Parathyroid adenoma (tissue), 2 donors: ENCODE measurements at regions not wholly inside any gene's neighbourhood (a gene's known extent, or its start where the extent isn't known, plus 50 kb on each side); places are given as distances from the start of the nearest gene placed in this dataset.

Experiments used
- H2AFZ ChIP-seq: fragments of 300-600 bp; sonication (generic); one replicate; pipeline ENCODE4 v1.7.0; 2017; ENCODE audit warnings: antibody characterized with exemption, mild to moderate bottlenecking
- H3K27ac ChIP-seq: fragments of 300-600 bp; sonication (generic); one replicate; pipeline ENCODE4 v1.7.0; 2017
- H3K27me3 ChIP-seq: fragments of 300-600 bp; sonication (generic); one replicate; pipeline ENCODE4 v1.7.0; 2017; ENCODE audit warnings: low read length; ENCODE audit not compliant: control insufficient read depth, insufficient read depth
- H3K36me3 ChIP-seq: fragments of 300-600 bp; sonication (generic); one replicate; pipeline ENCODE4 v1.7.0; 2017; ENCODE audit warnings: low read length; ENCODE audit not compliant: control insufficient read depth, insufficient read depth
- H3K4me1 ChIP-seq: fragments of 300-600 bp; sonication (generic); one replicate; pipeline ENCODE4 v1.7.0; 2017; ENCODE audit warnings: control low read depth
- H3K4me2 ChIP-seq: fragments of 300-600 bp; sonication (generic); one replicate; pipeline ENCODE4 v1.7.0; 2017; ENCODE audit warnings: low read length
- H3K4me3 ChIP-seq: fragments of 300-600 bp; sonication (generic); one replicate; pipeline ENCODE4 v1.7.0; 2017; ENCODE audit warnings: low read depth, low read length
- H3K79me2 ChIP-seq: fragments of 300-600 bp; sonication (generic); one replicate; pipeline ENCODE4 v1.7.0; 2017; ENCODE audit warnings: control low read depth
- H3K9ac ChIP-seq: fragments of 300-600 bp; sonication (generic); one replicate; pipeline ENCODE4 v1.7.0; 2017; ENCODE audit warnings: mild to moderate bottlenecking
- H3K9me3 ChIP-seq: fragments of 300-600 bp; sonication (generic); one replicate; pipeline ENCODE4 v1.7.0; 2017; ENCODE audit warnings: low read length; ENCODE audit not compliant: control insufficient read depth
- TF ChIP-seq, protein P1 (sequence below): fragments of 300-600 bp; sonication (generic); IDR thresholded peaks from one replicate; pipeline ENCODE4 v1.7.0; 2017; ENCODE audit warnings: antibody characterized with exemption, mild to moderate bottlenecking
- donor health status: primary hyperparathyroidism.

DNA sequence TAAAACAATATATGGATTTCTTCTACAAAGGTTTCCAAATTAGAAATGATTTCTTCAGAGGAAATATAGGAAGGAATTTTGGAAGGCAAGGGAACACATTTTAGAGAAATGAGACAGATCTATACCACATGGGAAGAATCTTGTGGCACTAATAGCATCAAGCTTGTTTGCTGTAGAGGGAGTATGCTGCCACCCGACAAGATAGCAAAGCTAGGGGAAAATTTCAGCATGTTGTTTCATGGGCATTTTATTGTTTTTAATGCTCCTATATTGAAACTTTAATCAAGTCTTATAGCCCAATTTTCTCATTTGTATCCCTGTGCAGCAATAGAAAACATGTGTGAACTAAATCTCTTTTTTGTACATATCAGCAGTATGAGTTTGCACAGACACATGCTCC, 551.7 kb upstream of the INTU start:
- Histone ChIP-seq H2AFZ (no peak overlapping the region), H3K4me3 (no peak overlapping the region)

DNA sequence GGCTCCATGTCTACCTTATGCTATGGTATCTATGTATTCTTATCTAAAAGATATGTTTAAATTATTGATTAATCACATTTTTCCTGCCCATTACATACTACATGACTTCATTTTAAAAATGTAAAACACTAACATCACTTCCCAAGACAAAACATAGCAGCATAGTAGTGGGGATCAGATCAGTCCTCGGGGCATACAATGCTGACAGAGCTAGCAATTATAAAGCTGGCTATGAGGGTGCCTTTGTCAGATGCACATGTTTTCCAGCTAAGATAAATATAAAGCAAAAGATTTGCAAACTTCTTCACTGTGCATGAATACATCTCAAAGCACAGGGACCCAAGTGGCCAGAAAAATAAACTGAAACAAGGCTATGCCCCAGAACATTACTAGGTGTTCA, 549.8 kb upstream of the INTU start:
- Histone ChIP-seq H3K4me2 (no peak overlapping the region), H3K79me2 (no peaks in the 10 kb centered on the region), H3K4me3 (no peak overlapping the region), H3K9ac (no peak overlapping the region), H3K9me3 (no peaks in the 10 kb centered on the region), H3K36me3 (no peaks in the 10 kb centered on the region), H2AFZ (no peak overlapping the region), H3K4me1 (no peaks in the 10 kb centered on the region), H3K27ac (no peak overlapping the region), H3K27me3 (no peaks in the 10 kb centered on the region)
- TF ChIP-seq, protein P1, sequence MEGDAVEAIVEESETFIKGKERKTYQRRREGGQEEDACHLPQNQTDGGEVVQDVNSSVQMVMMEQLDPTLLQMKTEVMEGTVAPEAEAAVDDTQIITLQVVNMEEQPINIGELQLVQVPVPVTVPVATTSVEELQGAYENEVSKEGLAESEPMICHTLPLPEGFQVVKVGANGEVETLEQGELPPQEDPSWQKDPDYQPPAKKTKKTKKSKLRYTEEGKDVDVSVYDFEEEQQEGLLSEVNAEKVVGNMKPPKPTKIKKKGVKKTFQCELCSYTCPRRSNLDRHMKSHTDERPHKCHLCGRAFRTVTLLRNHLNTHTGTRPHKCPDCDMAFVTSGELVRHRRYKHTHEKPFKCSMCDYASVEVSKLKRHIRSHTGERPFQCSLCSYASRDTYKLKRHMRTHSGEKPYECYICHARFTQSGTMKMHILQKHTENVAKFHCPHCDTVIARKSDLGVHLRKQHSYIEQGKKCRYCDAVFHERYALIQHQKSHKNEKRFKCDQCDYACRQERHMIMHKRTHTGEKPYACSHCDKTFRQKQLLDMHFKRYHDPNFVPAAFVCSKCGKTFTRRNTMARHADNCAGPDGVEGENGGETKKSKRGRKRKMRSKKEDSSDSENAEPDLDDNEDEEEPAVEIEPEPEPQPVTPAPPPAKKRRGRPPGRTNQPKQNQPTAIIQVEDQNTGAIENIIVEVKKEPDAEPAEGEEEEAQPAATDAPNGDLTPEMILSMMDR, result no peak

More for the DNA sequence above, 551.7 kb upstream of the INTU start:
- TF ChIP-seq, protein P1, result no peak
- H3K27me3 ChIP-seq, result no peaks in the 10 kb centered on the region
- H3K36me3 ChIP-seq, result no peaks in the 10 kb centered on the region
- no peaks in the 10 kb centered on the region for H3K9me3 ChIP-seq
- no peak overlapping the region for H3K9ac ChIP-seq
- no peak overlapping the region for H3K27ac ChIP-seq
- H3K4me1 ChIP-seq, result no peaks in the 10 kb centered on the region
- no peaks in the 10 kb centered on the region for H3K79me2 ChIP-seq
- H3K4me2 ChIP-seq, result no peak overlapping the region

DNA sequence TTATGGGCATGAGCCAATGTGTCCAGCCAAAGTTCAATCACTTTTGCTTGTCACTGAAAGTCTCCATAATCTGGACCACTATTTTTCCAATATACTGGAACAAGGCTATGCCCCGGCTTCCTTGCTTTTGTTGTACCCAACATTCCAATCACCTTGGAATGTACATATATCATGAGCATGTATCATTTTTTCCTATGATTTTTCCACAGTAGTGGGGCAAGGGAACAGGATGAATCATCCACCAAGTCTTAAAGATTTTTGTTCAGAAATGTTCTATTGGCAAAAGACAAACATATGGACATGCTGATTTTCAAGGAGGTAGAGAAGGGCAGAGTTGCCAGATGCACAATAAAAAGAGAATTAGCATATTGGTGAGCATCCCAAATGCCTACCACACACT, 548.1 kb upstream of the INTU start:
- H3K27me3 ChIP-seq, result no peaks in the 10 kb centered on the region

DNA sequence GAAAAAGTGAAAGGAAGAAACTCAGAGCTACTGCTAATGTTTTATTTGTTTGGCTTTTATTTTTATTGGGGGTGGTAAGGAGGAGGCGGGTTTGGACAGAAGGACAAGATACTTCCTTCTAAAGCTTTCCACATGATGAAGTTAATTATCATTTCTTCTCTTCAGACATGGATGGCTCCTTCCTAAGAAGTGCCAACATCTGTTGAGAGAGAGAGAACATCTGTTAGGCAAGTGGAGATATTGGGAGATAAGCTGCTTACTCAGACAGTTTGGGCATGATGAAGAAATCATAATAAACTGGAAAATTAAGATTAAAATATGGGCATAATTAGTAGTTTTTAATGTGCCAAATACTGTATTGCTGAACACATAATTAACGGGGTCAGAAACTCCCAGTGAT, 535.7 kb upstream of the INTU start:
- Histone ChIP-seq H3K27me3 (no peaks in the 10 kb centered on the region), H2AFZ (no peak overlapping the region), H3K4me3 (no peak overlapping the region), H3K9me3 (no peaks in the 10 kb centered on the region), H3K36me3 (no peaks in the 10 kb centered on the region), H3K9ac (no peak overlapping the region), H3K79me2 (no peaks in the 10 kb centered on the region), H3K27ac (no peak overlapping the region), H3K4me2 (no peak overlapping the region), H3K4me1 (no peaks in the 10 kb centered on the region)
- TF ChIP-seq, protein P1, result no peak

More for the DNA sequence above, 548.1 kb upstream of the INTU start:
- no peak overlapping the region for H3K27ac ChIP-seq
- H3K36me3 ChIP-seq, result no peaks in the 10 kb centered on the region
- H2AFZ ChIP-seq, result no peak overlapping the region
- H3K79me2 ChIP-seq, result no peaks in the 10 kb centered on the region
- H3K4me3 ChIP-seq, result no peak overlapping the region
- no peak overlapping the region for H3K9ac ChIP-seq
- no peak overlapping the region for H3K4me2 ChIP-seq
- H3K9me3 ChIP-seq, result no peaks in the 10 kb centered on the region
- TF ChIP-seq, protein P1, result no peak
- H3K4me1 ChIP-seq, result no peaks in the 10 kb centered on the region

DNA sequence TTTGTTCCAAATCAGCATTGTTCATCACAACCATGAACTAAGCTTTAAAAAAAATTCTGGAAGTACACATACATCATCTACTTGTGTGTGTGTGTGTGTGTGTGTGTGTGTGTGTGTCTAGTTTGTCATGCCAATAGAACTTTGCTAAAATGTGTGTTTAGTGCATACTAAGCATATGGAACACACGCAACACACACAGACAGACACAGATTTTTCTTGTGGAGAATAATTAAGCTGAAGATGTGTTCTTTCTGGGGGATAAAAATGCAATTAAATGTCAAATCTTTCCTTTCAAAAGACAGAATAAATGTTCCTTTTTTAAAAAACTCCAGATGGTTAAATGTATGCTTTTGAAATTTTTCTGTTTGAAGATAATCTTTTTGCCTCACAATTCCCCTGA, 530.4 kb upstream of the INTU start:
- Histone ChIP-seq H3K4me3 (no peak overlapping the region), H3K79me2 (no peaks in the 10 kb centered on the region), H3K4me1 (no peaks in the 10 kb centered on the region), H3K27me3 (no peaks in the 10 kb centered on the region), H3K27ac (no peak overlapping the region), H2AFZ (no peak overlapping the region), H3K36me3 (no peaks in the 10 kb centered on the region), H3K9ac (no peak overlapping the region), H3K4me2 (no peak overlapping the region), H3K9me3 (no peaks in the 10 kb centered on the region)
- TF ChIP-seq, protein P1, result no peak
